KBM-7 (cell line): ENCODE measurements at regions not wholly inside any gene's neighbourhood (a gene's known extent, or its start where the extent isn't known, plus 50 kb on each side); places are given as distances from the start of the nearest gene placed in this dataset.
"Not testable (repeated sequence)": the region's sequence is repeated elsewhere in the genome, so short reads cannot be mapped to it uniquely, and the experiment has no call there.

Experiments
- DNase-seq: peaks from one replicate; pipeline ENCODE4 v3.0.0-alpha.2; 2015
- in situ Hi-C: fragments of 300-500 bp; cut with MboI; formaldehyde crosslinking; loops from 2 replicates; pipeline ENCODE4 v1.14.3; 2020; ENCODE audit warnings: low sequenced_read_pairs, low pct_unique_long_range_greater_than_20kb, mixed read lengths

DNA sequence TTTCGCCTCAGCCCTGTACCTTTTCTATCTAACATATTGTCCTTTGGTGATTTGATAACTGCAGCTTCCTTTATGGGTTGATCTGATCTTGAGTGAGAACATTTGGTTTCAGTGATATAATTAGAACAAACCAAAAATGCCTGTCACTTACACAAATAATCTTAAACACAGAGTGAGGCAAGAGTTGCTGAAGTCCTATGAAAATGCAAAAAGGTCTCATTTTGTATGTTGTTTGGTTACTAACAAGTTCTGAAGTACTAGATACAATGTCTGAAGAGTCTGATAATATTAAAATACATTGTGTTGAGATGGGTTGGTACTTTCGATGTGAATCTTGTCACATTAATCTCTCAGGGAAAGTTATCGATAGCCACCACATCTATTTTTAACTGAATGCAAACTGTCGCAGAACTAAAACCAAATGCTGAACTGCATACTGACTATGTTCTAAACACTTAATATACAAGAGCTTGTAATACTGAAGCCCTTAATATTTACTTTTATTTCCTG is 70.4 kb upstream of the TMED7 start:
- in situ Hi-C loops: no loop called here
- DNase-seq: no peak

GRCh38 chr5:115695310-115695880 is 69.6 kb upstream of the TMED7 start:
- in situ Hi-C loops: no loop called here

GRCh38 chr5:115691814-115692213 is 66.0 kb upstream of the TMED7 start:
- DNase-seq, in situ Hi-C loops: not testable (repeated sequence)

More at GRCh38 chr5:115695310-115695880, 69.6 kb upstream of the TMED7 start:
- DNase-seq: no peak

DNA sequence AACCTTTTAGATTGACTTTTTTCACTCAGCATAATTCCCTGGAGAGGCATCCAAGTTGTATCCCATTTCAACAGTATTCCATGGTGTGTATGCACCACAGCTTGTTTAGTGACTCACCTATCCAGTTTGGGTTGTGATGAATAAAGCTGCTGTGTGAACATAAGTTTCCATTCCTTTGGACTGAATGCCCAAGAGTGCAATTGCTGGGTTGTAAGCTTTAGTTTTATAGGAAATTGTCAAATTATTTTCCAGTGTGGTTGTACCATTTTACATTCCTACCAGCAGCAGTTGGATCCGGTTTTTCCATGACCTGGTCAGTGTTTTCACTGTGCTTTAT is 60.9 kb upstream of the TMED7 start:
- DNase-seq: no peak
- in situ Hi-C loops: no loop called here

GRCh38 chr5:115686051-115686737 is 60.4 kb upstream of the TMED7 start:
- in situ Hi-C loops: no loop called here
- no peak for DNase-seq

DNA sequence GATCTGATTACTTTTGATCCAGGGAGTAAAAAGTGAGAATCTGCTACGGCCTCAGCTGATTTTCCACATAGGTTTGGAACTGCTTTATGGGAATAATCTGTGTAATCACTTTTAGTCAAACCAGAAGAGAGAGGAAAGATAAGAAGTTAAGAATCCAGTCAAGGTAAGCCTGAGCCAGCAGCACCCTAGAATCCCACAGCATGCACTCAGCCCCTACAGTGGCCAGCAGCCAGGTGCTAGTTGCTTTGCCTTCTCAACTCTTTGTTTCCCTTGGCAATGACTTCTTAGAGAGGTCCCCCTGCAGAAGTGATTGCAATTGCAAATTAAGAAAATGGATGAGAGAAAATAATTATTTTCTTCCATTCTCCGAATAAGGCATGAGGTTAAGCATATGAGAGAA is 59.7 kb upstream of the TMED7 start:
- in situ Hi-C loops: no loop called here
- DNase-seq: no peak

- in situ Hi-C loops: no loop called here
- no peak for DNase-seq
These were observed 58.7 kb upstream of the TMED7 start for GRCh38 chr5:115684513-115685037.

GRCh38 chr5:115683081-115683480 is 57.2 kb upstream of the TMED7 start:
- in situ Hi-C loops: no loop called here
- no peak for DNase-seq
